ENCODE measurements at regions not wholly inside any gene's neighbourhood (a gene's known extent, or its start where the extent isn't known, plus 50 kb on each side); places are given as distances from the start of the nearest gene placed in this dataset.
A peak's percentile ranks its signal among the peaks of the same experiment; 100 is the strongest.

DNA sequence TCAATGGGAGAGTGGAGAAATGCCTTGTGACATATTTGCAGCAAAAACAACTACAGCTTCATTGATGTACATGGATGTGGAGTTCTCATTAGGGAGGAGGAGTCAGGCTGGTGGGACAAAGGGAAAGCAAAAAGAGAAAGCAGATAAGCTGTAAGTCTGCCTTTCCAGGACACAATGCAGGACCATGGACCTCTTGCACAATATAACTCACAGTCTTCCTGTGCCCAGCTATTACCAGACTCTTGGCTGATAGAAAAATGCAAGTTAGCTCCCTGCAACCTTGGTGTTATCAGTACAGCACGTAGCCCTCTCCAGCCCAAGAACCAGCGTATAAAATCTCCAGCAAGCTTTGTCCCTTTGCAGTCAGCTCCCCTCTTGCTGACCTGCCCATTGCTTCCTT, 232.3 kb downstream of the NFATC2 start:
- peaks cover 5% of the 10 kb centered on the region; the same call in 1 of the 2 replicates for H3K4me1 ChIP-seq (ENCODE audit: control insufficient read depth, insufficient read depth, low read length)
- no peak overlapping the region for H3K27ac ChIP-seq (ENCODE audit: insufficient read depth, low read length)
- intact Hi-C loops (cut with micrococcal nuclease) (no loop called here), dilution Hi-C loops (cut with HindIII; ENCODE audit: low sequenced_read_pairs, unreplicated experiment) (no loop called here), in situ Hi-C loops (cut with MboI; ENCODE audit: low sequenced_read_pairs) (no loop called here)
- H3K4me3 ChIP-seq (ENCODE audit: insufficient read depth, low read depth, low read length): no peak overlapping the region
- H3K9me1 ChIP-seq (ENCODE audit: insufficient read depth, low read length): peaks cover 4% of the 10 kb centered on the region; the same call in 1 of the 2 replicates
- WGBS, 2 experiments (ENCODE audit: extremely low coverage in 2 of 2, insufficient read length in 1 of 2): 83% methylated on average over 1 of the region's 2 CpGs; no CpG with 5 or more reads in 1 of the 2 experiments
- DNase-seq (no peak), ATAC-seq (ENCODE audit: low read depth) (no peak)
- H2BK20ac ChIP-seq (ENCODE audit: low read depth, low read length): peak overlapping the region; percentile 5; the same call in 1 of the 2 replicates
- no peaks in the 10 kb centered on the region for H3K36me3 ChIP-seq (ENCODE audit: control insufficient read depth, insufficient read depth, low read length)
- no peak overlapping the region for H2AK9ac ChIP-seq (replicated peaks; ENCODE audit: low read depth, low read length, poor library complexity)
- peak overlapping the region; percentile 33; the same call in 1 of the 2 replicates for H2BK120ac ChIP-seq (ENCODE audit: low read depth, low read length)
- H3K14ac ChIP-seq (replicated peaks; ENCODE audit: low read depth, low read length): 0 out of 2 replicates have a peak overlapping the region, but pooled peaks have one; percentile 1
- 0 out of 3 replicates have a peak overlapping the region, but pooled peaks have one; percentile 5 for H2BK15ac ChIP-seq (ENCODE audit: low read depth, low read length)
- CTCF ChIA-PET: interaction anchor here (1.0 kb wide), 1 partner anchor 16 kb away, joined by 3 read pairs; no protein-coding TSS in a partner anchor
- H3K23ac ChIP-seq (ENCODE audit: low read depth, low read length): no peak overlapping the region
- no peak overlapping the region for H4K91ac ChIP-seq (ENCODE audit: insufficient read depth, low read depth, low read length)
- H3K18ac ChIP-seq (ENCODE audit: low read depth, low read length): no peak overlapping the region
- no peaks in the 10 kb centered on the region for H3K9me3 ChIP-seq (ENCODE audit: control insufficient read depth, insufficient read depth, low read length)
- H3K4ac ChIP-seq (ENCODE audit: low read depth, low read length): peak overlapping the region; percentile 4; the same call in 1 of the 2 replicates
- no peaks in the 10 kb centered on the region for H3K27me3 ChIP-seq (ENCODE audit: control insufficient read depth, insufficient read depth, low read length)
- no peak overlapping the region for H2AFZ ChIP-seq (replicated peaks; ENCODE audit: low read length, poor library complexity)
- H3K56ac ChIP-seq (ENCODE audit: extremely low read depth, insufficient read depth, low read length): no peak overlapping the region
- TF ChIP-seq CEBPB (IDR thresholded peaks at IDR 0.05; ENCODE audit: low read depth, low read length) (peak; percentile 86), MAZ (IDR thresholded peaks at IDR 0.05; ENCODE audit: borderline replicate concordance, low read depth, low read length) (no peak)
- H2BK5ac ChIP-seq (ENCODE audit: low read depth, low read length, poor library complexity, severe bottlenecking): no peak overlapping the region
- H2AK5ac ChIP-seq (ENCODE audit: low read depth, low read length): peak overlapping the region; percentile 36; the same call in 1 of the 2 replicates
- H3K4me2 ChIP-seq (ENCODE audit: low read depth, low read length): no peak overlapping the region
- no peaks in the 10 kb centered on the region for H4K20me1 ChIP-seq (ENCODE audit: insufficient read depth, low read length)
- POLR2A ChIA-PET (ENCODE audit: unreplicated experiment): no interaction called here
- BruUV-seq (replicated peaks): no TSS peak
- no peak overlapping the region for H3K9ac ChIP-seq (ENCODE audit: low read depth, low read length)
- no peaks in the 10 kb centered on the region for H3K79me1 ChIP-seq (ENCODE audit: low read depth in 1 of 2, low read length in 2 of 2)
- no peak overlapping the region for H4K8ac ChIP-seq (ENCODE audit: low read depth in 2 of 2, low read length in 2 of 2)
- no peak overlapping the region for H4K5ac ChIP-seq (ENCODE audit: low read depth, low read length)

All from IMR-90 (cell line).